ENCODE measurements at regions not wholly inside any gene's neighbourhood (a gene's known extent, or its start where the extent isn't known, plus 50 kb on each side); places are given as distances from the start of the nearest gene placed in this dataset.
"Not testable (repeated sequence)": the region's sequence is repeated elsewhere in the genome, so short reads cannot be mapped to it uniquely, and the experiment has no call there.

- Mint-ChIP-seq H3K36me3 (ENCODE audit: low read depth) (no peaks in the 10 kb centered on the region), H3K4me1 (no peaks in the 10 kb centered on the region), H3K9me3 (no peaks in the 10 kb centered on the region), H3K4me3 (no peak overlapping the region), H3K27ac (no peak overlapping the region), H3K27me3 (no peaks in the 10 kb centered on the region)
- CTCF ChIA-PET = no interaction called here
- POLR2A ChIA-PET = no interaction called here
- DNase-seq = no peak
These were observed 172.3 kb downstream of the EPM2A start for GRCh38 chr6:145562771-145563615.

- H3K36me3 Mint-ChIP-seq (ENCODE audit: low read depth) = no peaks in the 10 kb centered on the region
- ChIA-PET CTCF (no interaction called here), POLR2A (no interaction called here)
- H3K27me3 Mint-ChIP-seq = no peaks in the 10 kb centered on the region
- H3K9me3 Mint-ChIP-seq = no peaks in the 10 kb centered on the region
- no peak overlapping the region for H3K27ac Mint-ChIP-seq
- H3K4me3 Mint-ChIP-seq = no peak overlapping the region
- no peaks in the 10 kb centered on the region for H3K4me1 Mint-ChIP-seq
- DNase-seq = no peak
These were observed 170.8 kb downstream of the EPM2A start for GRCh38 chr6:145564553-145564952.

- ChIA-PET CTCF (no interaction called here), POLR2A (no interaction called here)
- no peak overlapping the region for H3K4me3 Mint-ChIP-seq
- no peaks in the 10 kb centered on the region for H3K27me3 Mint-ChIP-seq
- H3K4me1 Mint-ChIP-seq = no peaks in the 10 kb centered on the region
- no peak for DNase-seq
- H3K27ac Mint-ChIP-seq = no peak overlapping the region
- no peaks in the 10 kb centered on the region for H3K36me3 Mint-ChIP-seq (ENCODE audit: low read depth)
- no peaks in the 10 kb centered on the region for H3K9me3 Mint-ChIP-seq
These were observed 167.6 kb downstream of the EPM2A start for GRCh38 chr6:145567684-145568252.

- H3K4me3 Mint-ChIP-seq = no peak overlapping the region
- H3K36me3 Mint-ChIP-seq (ENCODE audit: low read depth) = no peaks in the 10 kb centered on the region
- ChIA-PET CTCF (no interaction called here), POLR2A (no interaction called here)
- no peaks in the 10 kb centered on the region for H3K4me1 Mint-ChIP-seq
- H3K27ac Mint-ChIP-seq = no peak overlapping the region
- no peak for DNase-seq
- no peaks in the 10 kb centered on the region for H3K27me3 Mint-ChIP-seq
- peaks cover 1% of the 10 kb centered on the region for H3K9me3 Mint-ChIP-seq
These were observed 166.2 kb downstream of the EPM2A start for GRCh38 chr6:145569140-145569539.

GRCh38 chr6:145570336-145570735, 165.0 kb downstream of the EPM2A start:
- DNase-seq; POLR2A ChIA-PET; H3K27me3 Mint-ChIP-seq; H3K36me3 Mint-ChIP-seq (ENCODE audit: low read depth); H3K4me3 Mint-ChIP-seq; H3K9me3 Mint-ChIP-seq; H3K27ac Mint-ChIP-seq; H3K4me1 Mint-ChIP-seq; CTCF ChIA-PET: not testable (repeated sequence)

GRCh38 chr6:145574269-145574668, 161.1 kb downstream of the EPM2A start:
- H3K9me3 Mint-ChIP-seq = peaks cover 14% of the 10 kb centered on the region
- CTCF ChIA-PET = not testable (repeated sequence)

More at GRCh38 chr6:145574269-145574668, 161.1 kb downstream of the EPM2A start:
- H3K4me3 Mint-ChIP-seq; H3K4me1 Mint-ChIP-seq; H3K27me3 Mint-ChIP-seq; H3K27ac Mint-ChIP-seq; POLR2A ChIA-PET; DNase-seq; H3K36me3 Mint-ChIP-seq (ENCODE audit: low read depth): not testable (repeated sequence)

Measured in activated CD4-positive, alpha-beta memory T cell treated with anti-CD3 and anti-CD28 coated beads, Interleukin-2, amount 10 ng/mL, durations not matched to agents 7 days and 5 days (primary cell).